ENCODE measurements at regions not wholly inside any gene's neighbourhood (a gene's known extent, or its start where the extent isn't known, plus 50 kb on each side); places are given as distances from the start of the nearest gene placed in this dataset.

DNA sequence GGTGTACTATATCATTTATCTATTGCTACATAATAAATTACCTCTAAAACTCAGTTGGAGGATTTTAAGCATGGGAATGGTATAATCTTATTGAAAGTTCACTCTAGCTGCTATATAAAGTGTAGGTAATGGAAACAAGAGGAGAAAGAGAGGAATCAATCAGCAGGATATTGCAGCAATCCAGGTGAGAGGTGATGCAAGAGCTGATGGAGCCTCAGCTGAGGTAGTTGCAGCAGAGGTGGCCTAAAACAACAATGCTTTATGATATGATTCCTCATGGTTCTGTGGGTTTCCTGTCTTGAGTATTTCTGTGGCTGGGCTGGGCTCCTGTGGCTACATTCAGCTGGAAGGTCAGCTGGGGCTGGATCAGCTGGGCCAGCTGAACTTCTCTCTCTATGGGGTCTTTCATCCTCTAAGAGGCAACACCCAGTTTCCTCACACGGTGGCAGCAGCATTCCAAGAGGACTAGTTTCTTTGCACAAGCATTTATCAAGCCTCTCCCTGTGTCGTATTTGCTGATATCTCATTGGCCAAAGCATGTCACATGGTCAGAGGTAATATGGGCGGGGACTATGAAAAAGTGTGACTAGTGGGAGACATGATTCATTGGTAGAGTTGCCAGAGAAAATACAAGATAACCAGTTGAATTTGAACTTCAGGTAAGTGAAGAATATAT is 135.4 kb upstream of the LARGE1 start:
- no peaks in the 10 kb centered on the region for H3K79me2 ChIP-seq (ENCODE audit: insufficient read depth, low read length)
- H3K9me3 ChIP-seq (ENCODE audit: control insufficient read depth in 1 of 2, insufficient read depth in 1 of 2, low read depth in 1 of 2, low read length in 2 of 2): peaks cover 18 to 44% of the 10 kb centered on the region in 2 experiments; a peak in 2 of 4 replicates
- CTCF ChIA-PET: no interaction called here
- H3K27ac ChIP-seq (ENCODE audit: low read depth, low read length): no peak overlapping the region
- no peaks in the 10 kb centered on the region for H3K9me2 ChIP-seq (ENCODE audit: insufficient read depth)
- no peak for ATAC-seq
- TF ChIP-seq, protein P1, sequence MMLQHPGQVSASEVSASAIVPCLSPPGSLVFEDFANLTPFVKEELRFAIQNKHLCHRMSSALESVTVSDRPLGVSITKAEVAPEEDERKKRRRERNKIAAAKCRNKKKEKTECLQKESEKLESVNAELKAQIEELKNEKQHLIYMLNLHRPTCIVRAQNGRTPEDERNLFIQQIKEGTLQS (IDR thresholded peaks at IDR 0.05): no peak
- TF ChIP-seq EZH2phosphoT487 (IDR thresholded peaks at IDR 0.05; ENCODE audit: borderline replicate concordance) (no peak), EGR1 (IDR thresholded peaks at IDR 0.05; ENCODE audit: low read depth) (no peak), YY1 (IDR thresholded peaks at IDR 0.05; ENCODE audit: extremely low read depth, insufficient replicate concordance, low read depth, low read length) (no peak), ELF1 (IDR thresholded peaks at IDR 0.05; ENCODE audit: borderline replicate concordance, low read depth) (no peak), SRF (IDR thresholded peaks at IDR 0.05; ENCODE audit: low read depth) (no peak), CBX3 (IDR thresholded peaks at IDR 0.05; ENCODE audit: low read depth) (no peak), EZH2 (IDR thresholded peaks at IDR 0.05) (no peak)
- TF ChIP-seq, protein P2, sequence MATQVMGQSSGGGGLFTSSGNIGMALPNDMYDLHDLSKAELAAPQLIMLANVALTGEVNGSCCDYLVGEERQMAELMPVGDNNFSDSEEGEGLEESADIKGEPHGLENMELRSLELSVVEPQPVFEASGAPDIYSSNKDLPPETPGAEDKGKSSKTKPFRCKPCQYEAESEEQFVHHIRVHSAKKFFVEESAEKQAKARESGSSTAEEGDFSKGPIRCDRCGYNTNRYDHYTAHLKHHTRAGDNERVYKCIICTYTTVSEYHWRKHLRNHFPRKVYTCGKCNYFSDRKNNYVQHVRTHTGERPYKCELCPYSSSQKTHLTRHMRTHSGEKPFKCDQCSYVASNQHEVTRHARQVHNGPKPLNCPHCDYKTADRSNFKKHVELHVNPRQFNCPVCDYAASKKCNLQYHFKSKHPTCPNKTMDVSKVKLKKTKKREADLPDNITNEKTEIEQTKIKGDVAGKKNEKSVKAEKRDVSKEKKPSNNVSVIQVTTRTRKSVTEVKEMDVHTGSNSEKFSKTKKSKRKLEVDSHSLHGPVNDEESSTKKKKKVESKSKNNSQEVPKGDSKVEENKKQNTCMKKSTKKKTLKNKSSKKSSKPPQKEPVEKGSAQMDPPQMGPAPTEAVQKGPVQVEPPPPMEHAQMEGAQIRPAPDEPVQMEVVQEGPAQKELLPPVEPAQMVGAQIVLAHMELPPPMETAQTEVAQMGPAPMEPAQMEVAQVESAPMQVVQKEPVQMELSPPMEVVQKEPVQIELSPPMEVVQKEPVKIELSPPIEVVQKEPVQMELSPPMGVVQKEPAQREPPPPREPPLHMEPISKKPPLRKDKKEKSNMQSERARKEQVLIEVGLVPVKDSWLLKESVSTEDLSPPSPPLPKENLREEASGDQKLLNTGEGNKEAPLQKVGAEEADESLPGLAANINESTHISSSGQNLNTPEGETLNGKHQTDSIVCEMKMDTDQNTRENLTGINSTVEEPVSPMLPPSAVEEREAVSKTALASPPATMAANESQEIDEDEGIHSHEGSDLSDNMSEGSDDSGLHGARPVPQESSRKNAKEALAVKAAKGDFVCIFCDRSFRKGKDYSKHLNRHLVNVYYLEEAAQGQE (IDR thresholded peaks at IDR 0.05; ENCODE audit: low read depth): no peak
- TF ChIP-seq, protein P3, sequence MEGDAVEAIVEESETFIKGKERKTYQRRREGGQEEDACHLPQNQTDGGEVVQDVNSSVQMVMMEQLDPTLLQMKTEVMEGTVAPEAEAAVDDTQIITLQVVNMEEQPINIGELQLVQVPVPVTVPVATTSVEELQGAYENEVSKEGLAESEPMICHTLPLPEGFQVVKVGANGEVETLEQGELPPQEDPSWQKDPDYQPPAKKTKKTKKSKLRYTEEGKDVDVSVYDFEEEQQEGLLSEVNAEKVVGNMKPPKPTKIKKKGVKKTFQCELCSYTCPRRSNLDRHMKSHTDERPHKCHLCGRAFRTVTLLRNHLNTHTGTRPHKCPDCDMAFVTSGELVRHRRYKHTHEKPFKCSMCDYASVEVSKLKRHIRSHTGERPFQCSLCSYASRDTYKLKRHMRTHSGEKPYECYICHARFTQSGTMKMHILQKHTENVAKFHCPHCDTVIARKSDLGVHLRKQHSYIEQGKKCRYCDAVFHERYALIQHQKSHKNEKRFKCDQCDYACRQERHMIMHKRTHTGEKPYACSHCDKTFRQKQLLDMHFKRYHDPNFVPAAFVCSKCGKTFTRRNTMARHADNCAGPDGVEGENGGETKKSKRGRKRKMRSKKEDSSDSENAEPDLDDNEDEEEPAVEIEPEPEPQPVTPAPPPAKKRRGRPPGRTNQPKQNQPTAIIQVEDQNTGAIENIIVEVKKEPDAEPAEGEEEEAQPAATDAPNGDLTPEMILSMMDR (IDR thresholded peaks at IDR 0.05 in 2 of 3, conservative IDR thresholded peaks at IDR 0.05 in 1 of 3; ENCODE audit: borderline replicate concordance in 1 of 3, insufficient read depth in 1 of 3, low read depth in 2 of 3, low read length in 2 of 3): no peak
- TF ChIP-seq, protein P4, sequence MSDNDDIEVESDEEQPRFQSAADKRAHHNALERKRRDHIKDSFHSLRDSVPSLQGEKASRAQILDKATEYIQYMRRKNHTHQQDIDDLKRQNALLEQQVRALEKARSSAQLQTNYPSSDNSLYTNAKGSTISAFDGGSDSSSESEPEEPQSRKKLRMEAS (IDR thresholded peaks at IDR 0.05): no peak
- no peak for DNase-seq (ENCODE audit: low read depth, low spot score)
- RAD21 ChIA-PET (ENCODE audit: low non-redundant PET in 1 of 2, low total read pairs in 2 of 2, uncharacterized antibody in 2 of 2, unreplicated experiment in 2 of 2): no interaction called here
- no peaks in the 10 kb centered on the region for H3K36me3 ChIP-seq (ENCODE audit: control insufficient read depth in 1 of 2, insufficient read depth in 2 of 2, low read length in 2 of 2)
- H3K4me1 ChIP-seq (ENCODE audit: control insufficient read depth in 1 of 2, insufficient read depth in 2 of 2, low read length in 2 of 2): no peaks in the 10 kb centered on the region
- H3K9ac ChIP-seq (ENCODE audit: low read length): no peak overlapping the region
- intact Hi-C loops (cut with micrococcal nuclease): no loop called here
- H3K4me2 ChIP-seq (ENCODE audit: low read length): no peak overlapping the region
- POLR2A ChIA-PET: no interaction called here
- H2AFZ ChIP-seq (ENCODE audit: low read depth, low read length, poor library complexity, severe bottlenecking): no peak overlapping the region
- H3K4me3 ChIP-seq (replicated peaks in 1 of 2; ENCODE audit: low read depth in 1 of 2, low read length in 2 of 2): no peak overlapping the region
- BruUV-seq (replicated peaks): no TSS peak
- H3K27me3 ChIP-seq (ENCODE audit: insufficient read depth, low read length): no peaks in the 10 kb centered on the region
- no peaks in the 10 kb centered on the region for H4K20me1 ChIP-seq (ENCODE audit: insufficient read depth)
